SKM-1 (cell line): ENCODE measurements at regions not wholly inside any gene's neighbourhood (a gene's known extent, or its start where the extent isn't known, plus 50 kb on each side); places are given as distances from the start of the nearest gene placed in this dataset.
"Not testable (repeated sequence)": the region's sequence is repeated elsewhere in the genome, so short reads cannot be mapped to it uniquely, and the experiment has no call there.

ENCODE experiments used
- DNase-seq: peaks from one replicate; lab custom pipeline; 2025; ENCODE audit not compliant: unreplicated experiment; lab: John Stamatoyannopoulos, UW

GRCh38 chr6:86478316-86478715 is 459.0 kb upstream of the HTR1E start:
- not testable (repeated sequence) for DNase-seq

- DNase-seq, result no peak
These were observed 459.7 kb upstream of the HTR1E start for GRCh38 chr6:86477500-86478148.

GRCh38 chr6:86476311-86476710 is 461.0 kb upstream of the HTR1E start:
- DNase-seq, result no peak

- no peak for DNase-seq
These were observed 463.2 kb upstream of the HTR1E start for GRCh38 chr6:86474081-86474480.

GRCh38 chr6:86471791-86472190 is 465.5 kb upstream of the HTR1E start:
- DNase-seq, result no peak

GRCh38 chr6:86459978-86460377 is 477.4 kb upstream of the HTR1E start:
- no peak for DNase-seq

GRCh38 chr6:86456821-86457220 is 480.5 kb upstream of the HTR1E start:
- DNase-seq, result no peak

- DNase-seq, result no peak
These were observed 484.1 kb upstream of the HTR1E start for GRCh38 chr6:86453232-86453631.

- DNase-seq, result no peak
These were observed 488.9 kb upstream of the HTR1E start for GRCh38 chr6:86448398-86448797.

GRCh38 chr6:86440608-86441007 is 496.7 kb upstream of the HTR1E start:
- no peak for DNase-seq

- DNase-seq, result no peak
These were observed 513.8 kb upstream of the HTR1E start for GRCh38 chr6:86423571-86423970.

GRCh38 chr6:86412057-86412456 is 525.3 kb upstream of the HTR1E start:
- no peak for DNase-seq

GRCh38 chr6:86407128-86407527 is 530.2 kb upstream of the HTR1E start:
- no peak for DNase-seq

GRCh38 chr6:86392850-86393249 is 544.5 kb upstream of the HTR1E start:
- DNase-seq, result not testable (repeated sequence)

- no peak for DNase-seq
These were observed 556.7 kb upstream of the HTR1E start for GRCh38 chr6:86380571-86381125.

GRCh38 chr6:86357877-86358276 is 579.5 kb upstream of the HTR1E start:
- DNase-seq, result no peak

GRCh38 chr6:86355271-86355670 is 582.1 kb upstream of the HTR1E start:
- DNase-seq, result no peak

GRCh38 chr6:86331919-86332318 is 605.4 kb upstream of the HTR1E start:
- DNase-seq, result no peak

- no peak for DNase-seq
These were observed 606.0 kb upstream of the HTR1E start for GRCh38 chr6:86331265-86331840.

- no peak for DNase-seq
These were observed 631.1 kb upstream of the HTR1E start for GRCh38 chr6:86306210-86306609.

GRCh38 chr6:86285876-86286275 is 643.2 kb upstream of the SYNCRIP start:
- no peak for DNase-seq

- DNase-seq, result not testable (repeated sequence)
These were observed 642.3 kb upstream of the SYNCRIP start for GRCh38 chr6:86284809-86285480.
